ENCODE measurements at regions not wholly inside any gene's neighbourhood (a gene's known extent, or its start where the extent isn't known, plus 50 kb on each side); places are given as distances from the start of the nearest gene placed in this dataset.

DNA sequence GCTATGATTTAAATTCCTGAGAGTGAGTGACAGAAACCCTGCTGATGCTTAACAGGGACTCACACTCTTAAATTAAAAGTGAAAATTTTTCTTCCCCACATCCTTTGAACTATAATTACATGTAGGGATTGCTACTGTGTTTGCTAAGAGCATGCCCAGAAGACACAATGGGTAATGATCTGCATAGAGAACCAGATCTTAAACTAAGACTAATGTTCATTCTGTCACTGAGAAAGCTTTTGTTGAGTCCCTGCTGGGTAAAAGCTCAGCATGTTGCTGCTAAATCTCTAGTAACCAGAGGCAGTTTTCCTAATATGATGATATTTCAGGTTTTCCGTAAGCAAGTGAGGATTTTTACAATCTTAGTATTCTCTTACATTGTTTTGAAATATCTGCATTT is 424.8 kb upstream of the SMC2 start:
- H2AK5ac ChIP-seq (ENCODE audit: low read depth, low read length) = no peak overlapping the region
- 100% methylated on average over 1 of the region's 1 CpG; no CpG with 5 or more reads in 1 of the 2 experiments for WGBS, 2 experiments (ENCODE audit: extremely low coverage in 1 of 2, insufficient coverage in 1 of 2, insufficient read length in 1 of 2, insufficient replicate concordance in 2 of 2, low coverage in 1 of 2, low lambda C conversion rate in 2 of 2, missing lambda C conversion rate in 1 of 2)
- no peak overlapping the region for H2BK12ac ChIP-seq (ENCODE audit: low read depth, low read length)
- FAIRE-seq (no peak), DNase-seq (ENCODE audit: low read depth in 1 of 2, low spot score in 2 of 2) (no peak)
- no peaks in the 10 kb centered on the region for H3K79me2 ChIP-seq (ENCODE audit: control insufficient read depth in 1 of 2, insufficient read depth in 2 of 2, low read length in 2 of 2)
- H3K23me2 ChIP-seq (ENCODE audit: low read depth, low read length) = no peaks in the 10 kb centered on the region
- no peak overlapping the region for H4K8ac ChIP-seq (ENCODE audit: extremely low read depth, insufficient read depth, low read length)
- CTCF ChIA-PET (ENCODE audit: partially characterized antibody) = no interaction called here
- POLR2A ChIA-PET (ENCODE audit: partially characterized antibody) = no interaction called here
- no peak overlapping the region for H4K5ac ChIP-seq (ENCODE audit: insufficient read length, low read depth, low read length)
- no peak overlapping the region for H2BK5ac ChIP-seq (ENCODE audit: low read depth, low read length)
- no peak overlapping the region for H3K14ac ChIP-seq (ENCODE audit: insufficient read length)
- no peak overlapping the region for H3K9ac ChIP-seq (replicated peaks in 1 of 4; ENCODE audit: extremely low read depth in 1 of 4, low read depth in 3 of 4, low read length in 3 of 4)
- H3K4me2 ChIP-seq (ENCODE audit: insufficient read depth in 1 of 2, low read depth in 2 of 2, low read length in 2 of 2) = no peak overlapping the region
- no peak overlapping the region for H3K4me3 ChIP-seq (ENCODE audit: extremely low read depth in 1 of 4, insufficient read depth in 2 of 4, low read depth in 3 of 4, low read length in 4 of 4)
- H3K9me3 ChIP-seq (ENCODE audit: insufficient read depth in 2 of 2, low read depth in 1 of 2, low read length in 1 of 2) = no peaks in the 10 kb centered on the region
- H3K79me1 ChIP-seq (ENCODE audit: low read depth, low read length) = no peaks in the 10 kb centered on the region
- H4K91ac ChIP-seq (replicated peaks; ENCODE audit: insufficient read length, low read length) = no peak overlapping the region
- TF ChIP-seq ATF3 (IDR thresholded peaks at IDR 0.05; ENCODE audit: insufficient read depth, low read depth, low read length) (no peak), TBP (IDR thresholded peaks at IDR 0.05; ENCODE audit: low read depth, low read length) (no peak), TEAD4 (IDR thresholded peaks at IDR 0.05; ENCODE audit: low read depth, low read length) (no peak), CBX5 (IDR thresholded peaks at IDR 0.05; ENCODE audit: low read depth, low read length) (no peak), BACH1 (IDR thresholded peaks at IDR 0.05; ENCODE audit: low read length) (no peak), FOSL1 (IDR thresholded peaks at IDR 0.05; ENCODE audit: insufficient read depth, low read depth, low read length) (no peak), JUND (IDR thresholded peaks at IDR 0.05; ENCODE audit: low read length) (no peak), RAD21 (IDR thresholded peaks at IDR 0.05 in 1 of 2, conservative IDR thresholded peaks at IDR 0.05 in 1 of 2; ENCODE audit: low read depth in 2 of 2, low read length in 2 of 2) (no peak)
- H3K27ac ChIP-seq (ENCODE audit: low read depth, low read length) = no peak overlapping the region
- no peaks in the 10 kb centered on the region for H3K27me3 ChIP-seq (replicated peaks in 1 of 4; ENCODE audit: control insufficient read depth in 3 of 4, extremely low read depth in 1 of 4, insufficient read depth in 3 of 4, low read length in 3 of 4)
- no peak overlapping the region for H3K18ac ChIP-seq (ENCODE audit: extremely low read depth, low read length)
- no peaks in the 10 kb centered on the region for H4K20me1 ChIP-seq (replicated peaks in 1 of 2; ENCODE audit: control insufficient read depth in 1 of 2, insufficient read depth in 2 of 2, low read length in 2 of 2)
- H3K36me3 ChIP-seq (ENCODE audit: control insufficient read depth in 2 of 4, insufficient read depth in 4 of 4, low read length in 3 of 4) = no peaks in the 10 kb centered on the region
- no peak overlapping the region for H2AFZ ChIP-seq (ENCODE audit: low read length)
- H2BK20ac ChIP-seq (ENCODE audit: low read length) = no peak overlapping the region
- no peak overlapping the region for H3K23ac ChIP-seq (ENCODE audit: insufficient read length)
- H3K4me1 ChIP-seq (replicated peaks in 1 of 4; ENCODE audit: control insufficient read depth in 3 of 4, insufficient read depth in 4 of 4, low read length in 3 of 4) = no peaks in the 10 kb centered on the region
- no peak overlapping the region for H2BK15ac ChIP-seq (ENCODE audit: low read length)
- H3K4ac ChIP-seq (replicated peaks; ENCODE audit: insufficient read length, low read depth, low read length) = no peak overlapping the region
- H2BK120ac ChIP-seq (replicated peaks; ENCODE audit: low read depth, low read length) = no peak overlapping the region
- no peak overlapping the region for H3K56ac ChIP-seq (replicated peaks; ENCODE audit: insufficient read length, low read depth, low read length)
